ENCODE measurements at regions not wholly inside any gene's neighbourhood (a gene's known extent, or its start where the extent isn't known, plus 50 kb on each side); places are given as distances from the start of the nearest gene placed in this dataset.
"Not testable (repeated sequence)": the region's sequence is repeated elsewhere in the genome, so short reads cannot be mapped to it uniquely, and the experiment has no call there.

- ChIA-PET CTCF (interaction anchor here (1.6 kb wide), 1 partner anchor 107 kb away, joined by 4 read pairs; no protein-coding TSS in a partner anchor), POLR2A (no interaction called here)
- no peak for DNase-seq (ENCODE audit: extremely low spot score)
- TF ChIP-seq, protein P1, sequence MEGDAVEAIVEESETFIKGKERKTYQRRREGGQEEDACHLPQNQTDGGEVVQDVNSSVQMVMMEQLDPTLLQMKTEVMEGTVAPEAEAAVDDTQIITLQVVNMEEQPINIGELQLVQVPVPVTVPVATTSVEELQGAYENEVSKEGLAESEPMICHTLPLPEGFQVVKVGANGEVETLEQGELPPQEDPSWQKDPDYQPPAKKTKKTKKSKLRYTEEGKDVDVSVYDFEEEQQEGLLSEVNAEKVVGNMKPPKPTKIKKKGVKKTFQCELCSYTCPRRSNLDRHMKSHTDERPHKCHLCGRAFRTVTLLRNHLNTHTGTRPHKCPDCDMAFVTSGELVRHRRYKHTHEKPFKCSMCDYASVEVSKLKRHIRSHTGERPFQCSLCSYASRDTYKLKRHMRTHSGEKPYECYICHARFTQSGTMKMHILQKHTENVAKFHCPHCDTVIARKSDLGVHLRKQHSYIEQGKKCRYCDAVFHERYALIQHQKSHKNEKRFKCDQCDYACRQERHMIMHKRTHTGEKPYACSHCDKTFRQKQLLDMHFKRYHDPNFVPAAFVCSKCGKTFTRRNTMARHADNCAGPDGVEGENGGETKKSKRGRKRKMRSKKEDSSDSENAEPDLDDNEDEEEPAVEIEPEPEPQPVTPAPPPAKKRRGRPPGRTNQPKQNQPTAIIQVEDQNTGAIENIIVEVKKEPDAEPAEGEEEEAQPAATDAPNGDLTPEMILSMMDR (IDR thresholded peaks at IDR 0.05; ENCODE audit: control extremely low read depth, extremely low read depth, low read depth, missing control alignments) = no peak
Measured at GRCh38 chr1:22210176-22210575, 67.3 kb upstream of the WNT4 start.

- POLR2A ChIA-PET = no interaction called here
- TF ChIP-seq, protein P1 (IDR thresholded peaks at IDR 0.05; ENCODE audit: control extremely low read depth, extremely low read depth, low read depth, missing control alignments) = no peak
- no peak for DNase-seq (ENCODE audit: extremely low spot score)
- CTCF ChIA-PET = interaction anchor here (0.9 to 1.6 kb wide), 3 partner anchors 17 to 107 kb away, joined by 3 to 5 read pairs (median 4); no protein-coding TSS in a partner anchor
Measured at GRCh38 chr1:22210636-22211035, 67.7 kb upstream of the WNT4 start.

DNA sequence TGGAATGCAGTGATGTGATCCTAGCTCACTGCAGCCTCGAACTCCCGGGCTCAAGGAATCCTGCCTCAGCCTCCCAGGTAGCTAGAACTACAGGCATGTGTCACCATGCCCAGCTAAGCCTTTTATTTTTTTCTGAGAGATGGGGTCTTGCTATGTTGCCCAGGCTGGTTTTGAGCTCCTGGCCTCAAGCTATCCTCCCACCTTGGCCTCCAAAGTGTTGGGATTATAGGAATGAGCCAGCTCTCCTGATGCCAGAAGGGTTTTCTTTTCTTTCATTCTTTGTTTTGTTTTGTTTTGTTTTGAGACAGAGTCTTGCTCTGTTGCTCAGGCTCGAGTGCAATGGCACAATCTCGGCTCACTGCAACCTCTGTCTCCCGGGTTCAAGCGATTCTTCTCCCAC lies 68.6 kb upstream of the WNT4 start:
- CTCF ChIA-PET = interaction anchor here (0.9 to 1.6 kb wide), 3 partner anchors 17 to 106 kb away, joined by 3 to 5 read pairs (median 4); no protein-coding TSS in a partner anchor
- POLR2A ChIA-PET; DNase-seq (ENCODE audit: extremely low spot score): not testable (repeated sequence)

DNA sequence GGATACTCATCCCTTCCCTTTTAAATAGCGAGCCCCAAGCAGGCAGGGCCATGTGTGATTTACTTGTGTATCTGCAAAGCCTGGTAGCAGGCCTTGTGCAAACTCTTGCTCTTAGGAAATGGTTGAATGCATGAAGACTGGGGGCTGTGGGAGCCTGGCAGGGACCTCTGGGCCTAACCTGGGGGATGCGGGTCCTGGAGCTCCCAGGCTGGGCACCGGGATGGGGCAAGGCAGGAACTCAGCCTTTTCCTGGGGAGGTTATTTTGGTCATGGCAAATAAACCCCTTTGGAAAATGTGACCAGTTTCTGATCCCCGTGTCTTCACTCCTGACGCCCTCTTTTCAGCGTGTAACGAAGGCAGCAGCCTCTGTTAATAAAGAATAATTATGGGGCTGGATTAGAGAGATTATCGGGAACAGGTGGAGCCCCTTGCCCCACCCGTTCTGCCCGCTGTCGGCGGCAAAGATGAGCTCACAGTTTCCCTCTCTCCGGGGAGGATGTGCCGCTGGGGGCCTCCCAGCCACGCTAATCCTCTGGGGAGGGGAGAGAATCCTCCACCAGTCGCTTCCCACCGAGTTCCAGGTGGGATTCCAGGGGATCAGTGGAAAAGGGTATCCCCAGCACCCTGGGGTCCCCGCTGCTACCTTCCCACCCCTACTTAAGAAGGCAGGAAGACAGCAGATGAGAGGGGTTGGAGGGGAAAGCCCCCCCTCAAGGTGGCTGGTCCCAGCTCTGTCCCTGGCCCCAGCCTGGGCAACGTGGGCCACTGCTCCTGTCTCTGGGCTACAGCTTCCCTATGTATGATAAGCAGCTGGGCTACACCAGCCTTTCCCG lies 69.7 kb upstream of the WNT4 start:
- no peak for DNase-seq (ENCODE audit: extremely low spot score)
- CTCF ChIA-PET = no interaction called here
- POLR2A ChIA-PET = no interaction called here
- TF ChIP-seq, protein P1 (IDR thresholded peaks at IDR 0.05; ENCODE audit: control extremely low read depth, extremely low read depth, low read depth, missing control alignments) = no peak

DNA sequence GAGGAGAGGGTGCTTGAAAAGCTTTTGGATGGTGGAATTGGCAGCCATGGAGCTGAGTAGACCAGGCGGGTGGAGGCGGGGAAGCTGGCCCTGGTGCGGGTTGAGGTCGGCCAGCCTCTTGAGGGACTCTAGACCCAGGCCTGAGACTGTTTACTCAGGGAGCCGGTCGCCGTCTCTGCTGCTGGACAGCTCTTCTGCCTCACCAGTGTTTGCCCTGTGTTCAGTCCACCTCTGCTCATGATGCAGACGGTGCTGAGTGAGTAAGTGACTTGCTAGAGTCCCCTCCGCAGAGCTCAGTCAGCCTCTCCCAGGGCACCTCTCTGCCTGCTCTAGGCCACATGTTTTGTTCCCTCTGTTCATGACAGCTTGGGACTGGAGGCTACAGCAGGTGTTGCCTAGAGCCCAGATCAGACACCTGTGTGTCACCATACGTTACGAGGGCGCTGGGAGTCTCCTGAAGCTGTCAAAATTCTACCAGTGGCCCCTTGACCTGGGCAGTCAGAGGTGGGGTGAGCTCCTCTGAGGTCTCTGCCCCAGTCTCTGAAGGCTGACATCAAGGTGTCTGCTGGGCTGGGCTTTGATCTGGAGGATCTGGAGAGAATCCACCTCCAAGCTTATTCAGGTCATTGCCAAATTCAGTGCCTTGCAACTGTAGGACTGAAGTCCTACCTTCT lies 73.5 kb upstream of the WNT4 start:
- TF ChIP-seq, protein P1 (IDR thresholded peaks at IDR 0.05; ENCODE audit: control extremely low read depth, extremely low read depth, low read depth, missing control alignments) = no peak
- CTCF ChIA-PET = interaction anchor here (1.0 kb wide), 2 partner anchors 11 to 25 kb away, joined by 3 read pairs; no protein-coding TSS in a partner anchor
- POLR2A ChIA-PET = interaction anchor here (0.8 kb wide), 1 partner anchor 198 kb away, joined by 5 read pairs; no protein-coding TSS in a partner anchor
- DNase-seq (ENCODE audit: extremely low spot score) = no peak

DNA sequence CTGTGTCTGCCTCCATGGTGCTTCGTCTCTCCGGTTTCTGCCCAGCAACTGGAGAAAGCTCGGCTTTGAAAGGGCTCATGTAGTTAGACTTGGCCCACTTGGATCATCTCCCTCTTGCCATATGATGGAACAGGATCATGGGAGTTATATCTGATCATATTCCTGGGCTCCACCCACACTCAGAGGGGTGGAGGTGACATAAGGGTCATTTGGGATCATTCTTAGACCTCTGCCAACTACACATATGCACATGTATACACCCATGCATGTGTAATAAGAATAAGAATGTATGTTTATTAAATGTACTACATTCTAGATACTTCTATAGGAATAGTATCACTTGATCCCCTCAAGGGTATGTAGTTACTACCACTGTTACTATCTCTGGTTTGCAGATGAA lies 74.1 kb upstream of the WNT4 start:
- TF ChIP-seq, protein P1 (IDR thresholded peaks at IDR 0.05; ENCODE audit: control extremely low read depth, extremely low read depth, low read depth, missing control alignments) = no peak
- ChIA-PET POLR2A (no interaction called here), CTCF (interaction anchor here (1.0 kb wide), 2 partner anchors 10 to 26 kb away, joined by 3 read pairs; no protein-coding TSS in a partner anchor)
- no peak for DNase-seq (ENCODE audit: extremely low spot score)

Data from GM10248 (cell line).